HCT116 (cell line): ENCODE measurements at regions not wholly inside any gene's neighbourhood (a gene's known extent, or its start where the extent isn't known, plus 50 kb on each side); places are given as distances from the start of the nearest gene placed in this dataset.

Source experiments
- ATAC-seq: fragments of 200-7000 bp; cut with Tn5 transposase; 2 replicates; pipeline ENCODE4 v1.9.1; 2020; ENCODE audit warnings: mild to moderate bottlenecking, moderate library complexity
- BruUV-seq: library from RNA; stranded (reverse); fragments of 400-500 nt; replicated peaks from 2 replicates; lab custom pipeline; 2021; lab: Mats Ljungman, UMichigan
- CTCF ChIA-PET: fragments of 300-600 bp; sonication (Branson Sonifier 250); formaldehyde crosslinking; loops from one replicate; lab custom pipeline; 2021; ENCODE audit warnings: antibody characterized with exemption; lab: Charles Lee
- POLR2A ChIA-PET: fragments of 300-600, 350-600 bp; sonication (Branson Sonifier 250); formaldehyde crosslinking; loops from one replicate; lab custom pipeline; 2021; ENCODE audit warnings: antibody characterized with exemption; lab: Charles Lee
- RAD21 ChIA-PET, 2 experiments: fragments of 300-600 bp; sonication (Branson Sonifier 250); formaldehyde crosslinking; loops; one replicate each; lab custom pipeline; 2023; ENCODE audit warnings: low total read pairs in 2 of 2; ENCODE audit not compliant: uncharacterized antibody in 2 of 2, unreplicated experiment in 2 of 2, low non-redundant PET in 1 of 2; lab: Charles Lee
- DNase-seq: peaks from one replicate; pipeline ENCODE4 v3.0.0-alpha.2; 2010; ENCODE audit warnings: low read depth, low spot score
- H2AFZ ChIP-seq: fragments of 200-600 bp; shearing (Covaris generic), sonication (generic); 2 replicates; pipeline ENCODE4 v1.6.1; 2017; ENCODE audit warnings: low read depth, mixed run types, mixed read lengths, antibody characterized with exemption, low read length; ENCODE audit not compliant: poor library complexity, severe bottlenecking
- H3K27ac ChIP-seq: 2 replicates; pipeline ENCODE4 v1.5.1; 2012; ENCODE audit warnings: low read depth, low read length
- H3K27me3 ChIP-seq: fragments of 200-600 bp; sonication (generic); 2 replicates; pipeline ENCODE4 v1.6.1; 2016; ENCODE audit warnings: mixed run types, low read length, mixed read lengths; ENCODE audit not compliant: insufficient read depth
- H3K36me3 ChIP-seq, 2 experiments: fragments of 200-500 bp in 1 of 2; fragments of 200-600 bp in 1 of 2; sonication (Bioruptor generic) in 1 of 2; sonication (generic) in 1 of 2; 2 replicates each; pipeline versions ENCODE4 v1.5.1 to v1.6.1; 2014 to 2016; ENCODE audit warnings: low read length in 2 of 2, inconsistent platforms in 1 of 2, mixed read lengths in 1 of 2, mixed run types in 1 of 2; ENCODE audit not compliant: insufficient read depth in 2 of 2, control insufficient read depth in 1 of 2
- H3K4me1 ChIP-seq, 2 experiments: fragments of 200-600 bp in 1 of 2; sonication (generic) in 1 of 2; 2 replicates each; pipeline versions ENCODE4 v1.5.1 to v1.6.1; 2012 to 2017; ENCODE audit warnings: low read length in 2 of 2, inconsistent platforms in 1 of 2, mild to moderate bottlenecking in 1 of 2, mixed read lengths in 1 of 2, mixed run types in 1 of 2, moderate library complexity in 1 of 2; ENCODE audit not compliant: insufficient read depth in 2 of 2, control insufficient read depth in 1 of 2
- H3K4me2 ChIP-seq: fragments of 200-600 bp; sonication (generic); 2 replicates; pipeline ENCODE4 v1.6.1; 2017; ENCODE audit warnings: mixed run types, low read length, mixed read lengths
- H3K4me3 ChIP-seq, 2 experiments: fragments of 200-600 bp in 1 of 2; sonication (generic) in 1 of 2; replicated peaks in 1 of 2; 2 replicates each; pipeline ENCODE4 v1.5.1; 2011 to 2016; ENCODE audit warnings: low read length in 2 of 2, control low read depth in 1 of 2, low read depth in 1 of 2, mild to moderate bottlenecking in 1 of 2, mixed read lengths in 1 of 2, mixed run types in 1 of 2
- H3K79me2 ChIP-seq: fragments of 200-600 bp; sonication (generic); 2 replicates; pipeline ENCODE4 v1.6.1; 2017; ENCODE audit warnings: mild to moderate bottlenecking, mixed run types, low read length, moderate library complexity, mixed read lengths; ENCODE audit not compliant: insufficient read depth
- H3K9ac ChIP-seq: fragments of 200-600 bp; sonication (generic); 2 replicates; pipeline ENCODE4 v1.6.1; 2016; ENCODE audit warnings: low read length, mixed read lengths
- H3K9me2 ChIP-seq: fragments of 200-600 bp; sonication (generic), shearing (Covaris generic); 2 replicates; pipeline ENCODE4 v1.6.1; 2017; ENCODE audit warnings: mixed run types, mild to moderate bottlenecking, moderate library complexity; ENCODE audit not compliant: insufficient read depth
- H3K9me3 ChIP-seq, 2 experiments: fragments of 200-500 bp in 1 of 2; fragments of 200-600 bp in 1 of 2; sonication (Bioruptor generic) in 1 of 2; sonication (generic) in 1 of 2; 2 replicates each; pipeline ENCODE4 v1.6.1; 2014 to 2017; ENCODE audit warnings: low read length in 2 of 2, mixed read lengths in 2 of 2, inconsistent platforms in 1 of 2, low read depth in 1 of 2, mild to moderate bottlenecking in 1 of 2, mixed run types in 1 of 2, moderate library complexity in 1 of 2; ENCODE audit not compliant: control insufficient read depth in 1 of 2, insufficient read depth in 1 of 2
- H4K20me1 ChIP-seq: fragments of 200-600 bp; sonication (generic), shearing (Covaris generic); 2 replicates; pipeline ENCODE4 v1.6.1; 2017; ENCODE audit warnings: mixed run types, mild to moderate bottlenecking, moderate library complexity; ENCODE audit not compliant: insufficient read depth
- ATF3 ChIP-seq: IDR thresholded peaks from 2 replicates; pipeline ENCODE4 v1.6.1; 2012
- CBX3 ChIP-seq: IDR thresholded peaks from 2 replicates; pipeline ENCODE4 v1.6.1; 2012; ENCODE audit warnings: low read depth
- CEBPB ChIP-seq: IDR thresholded peaks from 2 replicates; pipeline ENCODE4 v1.6.1; 2012; ENCODE audit warnings: low read depth
- CTCF ChIP-seq, 3 experiments: fragments of 200-600 bp in 1 of 3; sonication (generic) in 1 of 3; IDR thresholded peaks in 2 of 3; conservative IDR thresholded peaks in 1 of 3; 2 replicates each; pipeline ENCODE4 v1.5.1; 2012 to 2017; ENCODE audit warnings: low read depth in 2 of 3, low read length in 2 of 3, antibody characterized with exemption in 1 of 3, borderline replicate concordance in 1 of 3, control low read depth in 1 of 3, mild to moderate bottlenecking in 1 of 3, mixed read lengths in 1 of 3, mixed run types in 1 of 3, moderate library complexity in 1 of 3; ENCODE audit not compliant: insufficient read depth in 1 of 3
- EGR1 ChIP-seq: IDR thresholded peaks from 2 replicates; pipeline ENCODE4 v1.6.1; 2012; ENCODE audit warnings: low read depth
- ELF1 ChIP-seq: IDR thresholded peaks from 2 replicates; pipeline ENCODE4 v1.6.1; 2012; ENCODE audit warnings: low read depth, borderline replicate concordance
- EZH2 ChIP-seq: fragments of 200-600 bp; sonication (generic); IDR thresholded peaks from 2 replicates; pipeline ENCODE4 v1.6.1; 2017; ENCODE audit warnings: antibody characterized with exemption, mixed run types
- EZH2phosphoT487 ChIP-seq: fragments of 200-600 bp; IDR thresholded peaks from 2 replicates; pipeline ENCODE4 v1.6.1; 2018; ENCODE audit warnings: antibody characterized with exemption, borderline replicate concordance
- JUND ChIP-seq: IDR thresholded peaks from 2 replicates; pipeline ENCODE4 v1.6.1; 2012
- MAX ChIP-seq: IDR thresholded peaks from 2 replicates; pipeline ENCODE4 v1.6.1; 2012
- POLR2A ChIP-seq: IDR thresholded peaks from 2 replicates; pipeline ENCODE4 v1.7.0; 2011; ENCODE audit warnings: borderline replicate concordance; ENCODE audit not compliant: insufficient read depth, insufficient read length; ENCODE audit errors: extremely low read depth
- RAD21 ChIP-seq: IDR thresholded peaks from 2 replicates; pipeline ENCODE4 v1.6.1; 2012; ENCODE audit warnings: low read depth, mild to moderate bottlenecking
- REST ChIP-seq: IDR thresholded peaks from 2 replicates; pipeline ENCODE4 v1.6.1; 2012; ENCODE audit warnings: low read depth
- SP1 ChIP-seq: IDR thresholded peaks from 2 replicates; pipeline ENCODE4 v1.6.1; 2012; ENCODE audit warnings: low read depth
- SRF ChIP-seq: IDR thresholded peaks from 2 replicates; pipeline ENCODE4 v1.6.1; 2012; ENCODE audit warnings: low read depth
- TCF7L2 ChIP-seq: IDR thresholded peaks from 2 replicates; pipeline ENCODE4 v1.7.0; 2011; ENCODE audit warnings: borderline replicate concordance, inconsistent platforms; ENCODE audit not compliant: insufficient read depth, insufficient read length; ENCODE audit errors: extremely low read depth
- YY1 ChIP-seq: IDR thresholded peaks from 2 replicates; pipeline ENCODE4 v1.6.1; 2011; ENCODE audit warnings: low read length, low read depth, moderate library complexity, mild to moderate bottlenecking; ENCODE audit not compliant: insufficient replicate concordance; ENCODE audit errors: extremely low read depth
- ZNF274 ChIP-seq: fragments of 200-500 bp; sonication (Bioruptor generic); IDR thresholded peaks from 2 replicates; pipeline ENCODE4 v1.6.1; 2014; ENCODE audit warnings: mild to moderate bottlenecking, low read depth, low read length, inconsistent platforms
- intact Hi-C: fragments of 100-400 bp; cut with micrococcal nuclease; formaldehyde crosslinking; loops from 2 replicates; pipeline ENCODE4 v1.10.0; 2022

- H3K4me3 ChIP-seq, result no peak overlapping the region
- intact Hi-C loops, result no loop called here
- H3K79me2 ChIP-seq, result no peaks in the 10 kb centered on the region
- H3K27ac ChIP-seq, result no peak overlapping the region
- H3K4me1 ChIP-seq, result no peaks in the 10 kb centered on the region
- ChIA-PET CTCF (no interaction called here), POLR2A (no interaction called here), RAD21 (no interaction called here)
- DNase-seq (no peak), ATAC-seq (no peak)
- H4K20me1 ChIP-seq, result no peaks in the 10 kb centered on the region
- H2AFZ ChIP-seq, result no peak overlapping the region
- BruUV-seq, result no TSS peak
- H3K36me3 ChIP-seq, result no peaks in the 10 kb centered on the region
- no peak for TF ChIP-seq SRF
- TF ChIP-seq CTCF (IDR thresholded peaks at IDR 0.05 in 2 of 3, conservative IDR thresholded peaks at IDR 0.05 in 1 of 3; ENCODE audit: borderline replicate concordance in 1 of 3, insufficient read depth in 1 of 3, low read depth in 2 of 3, low read length in 2 of 3), result no peak
- TF ChIP-seq EZH2phosphoT487, result no peak
- TF ChIP-seq SP1, result no peak
- no peak for TF ChIP-seq ATF3
- no peak for TF ChIP-seq JUND
- no peak for TF ChIP-seq CBX3
- TF ChIP-seq YY1, result no peak
- TF ChIP-seq MAX, result no peak
- no peak for TF ChIP-seq TCF7L2
- TF ChIP-seq POLR2A, result no peak
- TF ChIP-seq EGR1, result no peak
- TF ChIP-seq ZNF274, result no peak
- TF ChIP-seq CEBPB, result no peak
- no peak for TF ChIP-seq EZH2
- no peak for TF ChIP-seq REST
- TF ChIP-seq RAD21, result no peak
- TF ChIP-seq ELF1, result no peak
- no peak overlapping the region for H3K9ac ChIP-seq
- H3K4me2 ChIP-seq, result no peak overlapping the region
- peaks cover 15% of the 10 kb centered on the region; the same call in 1 of the 2 replicates for H3K27me3 ChIP-seq
- no peaks in the 10 kb centered on the region for H3K9me3 ChIP-seq
- no peaks in the 10 kb centered on the region for H3K9me2 ChIP-seq
Observed at GRCh38 chr2:221022554-221022953, 549.5 kb downstream of the EPHA4 start.
